Medulla oblongata (tissue), 1 donor: ENCODE measurements at regions not wholly inside any gene's neighbourhood (a gene's known extent, or its start where the extent isn't known, plus 50 kb on each side); places are given as distances from the start of the nearest gene placed in this dataset.
"Not testable (repeated sequence)": the region's sequence is repeated elsewhere in the genome, so short reads cannot be mapped to it uniquely, and the experiment has no call there.

Experiments used
- DNase-seq: peaks from one replicate; pipeline ENCODE4 v3.0.0-alpha.2; 2015; ENCODE audit errors: extremely low spot score

GRCh38 chr11:50247309-50247874, 214.7 kb downstream of the OR4C45 start:
- DNase-seq = no peak

GRCh38 chr11:50267851-50268250, 235.2 kb downstream of the OR4C45 start:
- no peak for DNase-seq

GRCh38 chr11:50275133-50275532, 242.5 kb downstream of the OR4C45 start:
- DNase-seq = no peak

- no peak for DNase-seq
Observed at GRCh38 chr11:50278756-50279155, 246.1 kb downstream of the OR4C45 start.

- DNase-seq = no peak
Observed at GRCh38 chr11:50298182-50298988, 265.7 kb downstream of the OR4C45 start.

- DNase-seq = not testable (repeated sequence)
Observed at GRCh38 chr11:50330723-50331122, 298.0 kb downstream of the OR4C45 start.

GRCh38 chr11:50333861-50334260, 301.2 kb downstream of the OR4C45 start:
- peak; percentile 59 for DNase-seq

- DNase-seq = not testable (repeated sequence)
Observed at GRCh38 chr11:50337432-50337831, 304.8 kb downstream of the OR4C45 start.

- not testable (repeated sequence) for DNase-seq
Observed at GRCh38 chr11:50348018-50348417, 315.3 kb downstream of the OR4C45 start.

- DNase-seq = no peak
Observed at GRCh38 chr11:50379484-50379883, 346.8 kb downstream of the OR4C45 start.

GRCh38 chr11:50394017-50394416, 361.3 kb downstream of the OR4C45 start:
- no peak for DNase-seq

- no peak for DNase-seq
Observed at GRCh38 chr11:50412832-50413231, 380.2 kb downstream of the OR4C45 start.

GRCh38 chr11:50423208-50423607, 390.5 kb downstream of the OR4C45 start:
- DNase-seq = no peak
